HS-27A (cell line): ENCODE measurements at regions not wholly inside any gene's neighbourhood (a gene's known extent, or its start where the extent isn't known, plus 50 kb on each side); places are given as distances from the start of the nearest gene placed in this dataset.
A peak's percentile ranks its signal among the peaks of the same experiment; 100 is the strongest.
"Not testable (repeated sequence)": the region's sequence is repeated elsewhere in the genome, so short reads cannot be mapped to it uniquely, and the experiment has no call there.

ENCODE experiments used
- DNase-seq: peaks from one replicate; pipeline ENCODE4 v3.0.0-alpha.2; 2012; ENCODE audit warnings: low read depth, missing footprints

- DNase-seq: no peak
Observed at GRCh38 chr6:144922120-144922722, 637.1 kb downstream of the UTRN start.

- DNase-seq: not testable (repeated sequence)
Observed at GRCh38 chr6:144922771-144923490, 637.8 kb downstream of the UTRN start.

GRCh38 chr6:144923491-144923787, 638.3 kb downstream of the UTRN start:
- DNase-seq: not testable (repeated sequence)

DNA sequence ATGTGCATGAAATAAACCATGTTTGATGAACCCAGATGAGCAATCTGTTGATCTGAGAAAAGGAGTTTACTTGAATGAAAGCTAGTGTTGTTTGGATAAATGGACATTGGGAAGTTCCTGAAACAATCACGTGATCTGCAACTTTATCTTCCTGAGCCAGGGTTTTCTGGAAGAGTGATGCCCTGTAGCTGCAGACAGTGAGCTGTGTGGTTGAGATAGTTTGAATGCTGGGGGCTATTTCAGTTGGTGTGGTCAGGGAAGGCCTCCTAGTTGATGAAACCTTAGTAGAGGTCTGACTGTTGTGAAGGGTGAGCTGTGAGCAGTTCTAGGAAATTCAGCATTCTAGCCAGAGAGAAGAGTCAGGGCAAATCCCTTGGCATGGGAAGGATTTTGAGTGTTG, 643.7 kb downstream of the UTRN start:
- DNase-seq: no peak

DNA sequence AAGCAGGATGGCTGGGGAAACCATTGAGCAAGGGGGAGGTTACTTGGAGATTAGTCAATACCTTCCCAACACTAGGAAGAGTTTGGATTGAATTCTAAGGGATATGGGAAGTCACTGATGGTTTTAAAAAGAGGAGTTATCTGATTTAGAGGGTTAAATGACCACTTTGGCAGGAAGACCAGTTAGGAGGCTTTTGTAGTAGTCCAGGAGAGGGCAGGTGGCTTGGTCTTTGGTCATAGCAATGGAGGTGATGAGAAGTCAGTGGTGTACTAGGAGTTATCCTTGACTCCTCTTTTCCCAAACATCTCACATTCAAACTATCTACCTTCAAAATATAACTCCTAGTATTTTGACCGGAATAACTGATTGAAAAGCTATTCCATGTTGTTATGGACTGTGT, 644.1 kb downstream of the UTRN start:
- DNase-seq: no peak

- DNase-seq: no peak
Observed at GRCh38 chr6:144931172-144932035, 646.3 kb downstream of the UTRN start.

GRCh38 chr6:144932621-144933020, 647.5 kb downstream of the UTRN start:
- DNase-seq: no peak

DNA sequence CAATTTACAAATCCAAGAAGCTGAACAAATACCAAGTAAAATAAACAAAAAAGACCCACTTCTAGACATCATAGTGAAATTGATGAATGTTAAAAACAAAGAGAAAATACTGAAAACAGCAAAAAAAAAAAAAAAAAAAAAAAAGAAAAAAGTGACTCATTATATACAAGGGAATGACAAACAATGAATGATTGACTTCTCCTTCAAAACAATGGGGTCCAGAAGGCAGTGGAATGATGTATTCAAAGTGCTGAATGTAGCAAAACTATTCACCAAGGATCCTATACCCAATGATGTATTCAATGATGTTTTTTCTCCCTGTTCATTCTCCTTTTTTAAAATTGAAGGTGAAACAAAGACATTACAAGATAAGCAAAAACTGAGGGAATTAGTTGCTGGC, 650.0 kb downstream of the UTRN start:
- no peak for DNase-seq

GRCh38 chr6:144935661-144936060, 650.5 kb downstream of the UTRN start:
- no peak for DNase-seq

- no peak for DNase-seq
Observed at GRCh38 chr6:144936764-144937163, 651.6 kb downstream of the UTRN start.

- DNase-seq: no peak
Observed at GRCh38 chr6:144939921-144940320, 654.8 kb downstream of the UTRN start.

DNA sequence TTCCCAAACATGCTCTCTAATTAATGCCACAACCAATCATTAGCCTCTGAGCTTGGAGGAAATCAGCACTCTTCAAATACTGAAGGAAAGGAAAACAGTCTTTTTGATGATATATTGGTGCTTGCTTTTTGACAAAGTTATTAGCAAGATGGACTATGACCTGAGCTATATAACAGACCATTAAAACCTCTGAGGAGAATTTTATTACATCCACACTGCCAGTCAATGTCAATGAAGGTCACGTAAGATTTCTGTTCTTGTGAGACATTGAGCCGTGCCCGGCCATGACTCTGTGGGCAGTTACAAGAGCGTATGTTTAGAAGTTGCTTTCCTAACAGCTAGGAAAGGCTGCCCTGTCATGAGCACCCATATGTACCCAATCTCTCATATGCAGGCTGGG, 659.0 kb downstream of the UTRN start:
- no peak for DNase-seq

- DNase-seq: no peak
Observed at GRCh38 chr6:144947398-144947976, 662.4 kb downstream of the UTRN start.

GRCh38 chr6:144951730-144952437, 666.7 kb downstream of the UTRN start:
- DNase-seq: no peak

DNA sequence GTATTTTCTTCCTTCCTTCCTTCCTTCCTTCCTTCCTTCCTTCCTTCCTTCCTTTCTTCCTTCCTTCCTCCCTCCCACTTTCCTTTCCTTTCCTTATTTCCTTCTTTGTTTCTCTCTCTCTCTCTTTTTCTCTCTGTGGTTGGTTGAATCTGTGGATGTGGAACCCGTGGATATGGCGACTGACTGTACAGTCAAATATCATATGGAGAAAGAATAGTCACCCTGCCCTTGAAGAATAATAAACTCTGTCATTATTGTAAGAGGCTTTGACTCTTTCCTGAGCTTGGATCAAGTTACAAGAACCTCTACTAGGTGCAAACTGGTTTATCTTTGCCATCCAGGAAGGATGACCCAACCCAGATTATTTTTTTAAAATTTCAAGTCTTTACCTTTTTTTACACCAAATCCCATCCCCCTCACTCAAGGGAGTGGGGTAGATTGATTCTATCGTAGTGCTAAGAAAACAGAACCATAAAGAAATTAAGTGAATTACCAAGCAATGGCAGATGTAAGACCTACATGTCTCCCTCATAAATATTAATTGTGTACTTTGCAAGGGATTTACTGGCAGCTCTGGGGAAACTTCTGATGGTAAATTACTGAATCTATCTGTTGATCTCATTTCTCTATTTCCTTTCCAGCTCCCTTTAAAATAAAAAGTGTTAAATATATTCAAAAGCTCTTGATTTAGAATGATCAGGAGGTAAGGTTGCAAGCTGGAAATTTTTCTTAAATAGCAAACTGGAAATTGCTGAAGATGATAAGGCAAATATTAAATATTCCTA, 667.5 kb downstream of the UTRN start:
- DNase-seq: no peak

- DNase-seq: peak; percentile 95
Observed at GRCh38 chr6:144953552-144954240, 668.6 kb downstream of the UTRN start.

DNA sequence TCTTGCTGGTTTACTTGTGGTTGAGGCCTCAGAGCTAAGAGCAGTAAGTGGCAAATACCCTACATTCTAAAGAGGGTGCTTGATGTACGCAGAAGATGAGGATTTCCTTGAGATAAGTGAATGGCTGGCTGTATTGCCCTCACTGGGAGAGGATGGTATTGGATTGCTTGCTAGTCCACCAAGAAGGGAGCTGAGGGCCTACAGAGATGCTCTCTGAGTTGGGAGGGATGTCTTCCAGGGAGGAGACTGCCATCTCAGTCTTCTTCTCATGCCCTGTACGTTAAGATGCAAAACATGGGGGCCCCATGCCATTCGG, 669.1 kb downstream of the UTRN start:
- DNase-seq: no peak

DNA sequence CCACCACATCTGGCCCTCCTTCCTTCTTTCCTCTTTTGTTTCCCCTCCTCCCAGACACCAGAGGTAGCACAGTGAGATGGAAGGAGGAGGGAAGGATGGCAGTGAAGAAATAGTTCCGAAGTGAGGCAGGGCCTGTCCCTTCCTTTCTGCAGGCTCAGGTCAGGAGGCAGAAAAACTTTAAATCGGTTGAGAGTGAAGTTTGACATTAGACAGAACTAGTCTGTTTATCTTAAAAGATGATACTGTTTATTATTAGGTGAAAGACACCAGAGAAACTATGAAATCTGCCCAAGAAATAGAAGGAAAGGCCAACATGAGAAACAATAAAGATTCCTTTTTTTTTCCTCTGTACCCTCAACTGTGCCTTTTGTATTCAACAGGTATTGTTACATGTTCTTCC, 670.3 kb downstream of the UTRN start:
- DNase-seq: no peak

GRCh38 chr6:144955859-144956258, 670.7 kb downstream of the UTRN start:
- no peak for DNase-seq

GRCh38 chr6:144956697-144957096, 671.6 kb downstream of the UTRN start:
- not testable (repeated sequence) for DNase-seq
